SK-N-SH treated with all-trans-retinoic acid at 6 μM for 48 hours (cell line): ENCODE measurements at regions not wholly inside any gene's neighbourhood (a gene's known extent, or its start where the extent isn't known, plus 50 kb on each side); places are given as distances from the start of the nearest gene placed in this dataset.

Source experiments
- CSDC2 ChIP-seq: fragments of 250-450 bp; sonication (Bioruptor Pico); IDR thresholded peaks from 2 replicates; pipeline ENCODE4 v1.5.0; 2020; ENCODE audit warnings: mild to moderate bottlenecking, moderate library complexity
- ESRRG ChIP-seq: fragments of 250-450 bp; sonication (Bioruptor Pico); IDR thresholded peaks from 2 replicates; pipeline ENCODE4 v1.6.1; 2021; ENCODE audit warnings: mild to moderate bottlenecking
- OSR1 ChIP-seq: fragments of 250-450 bp; sonication (Bioruptor Pico); IDR thresholded peaks from 2 replicates; pipeline ENCODE4 v1.8.0; 2022; ENCODE audit warnings: moderate library complexity, mild to moderate bottlenecking, inconsistent platforms
- POU6F1 ChIP-seq: fragments of 250-450 bp; sonication (Bioruptor Pico); IDR thresholded peaks from 2 replicates; pipeline ENCODE4 v1.8.0; 2021; ENCODE audit warnings: low read depth, mild to moderate bottlenecking, moderate library complexity, borderline replicate concordance
- PPARA ChIP-seq: fragments of 250-450 bp; sonication (Bioruptor Pico); IDR thresholded peaks from 2 replicates; pipeline ENCODE4 v1.5.0; 2020; ENCODE audit warnings: mild to moderate bottlenecking, borderline replicate concordance
- RARB ChIP-seq: fragments of 250-450 bp; sonication (Bioruptor Pico); IDR thresholded peaks from 2 replicates; pipeline ENCODE4 v1.8.0; 2021; ENCODE audit warnings: mild to moderate bottlenecking, moderate library complexity
- SNAI2 ChIP-seq: fragments of 250-450 bp; sonication (Bioruptor Pico); IDR thresholded peaks from 2 replicates; pipeline ENCODE4 v1.5.0; 2020; ENCODE audit warnings: mild to moderate bottlenecking, moderate library complexity
- ZFP30 ChIP-seq: fragments of 450-650 bp; formaldehyde crosslinking; IDR thresholded peaks from 2 replicates; pipeline ENCODE4 v1.5.0; 2022; ENCODE audit warnings: mild to moderate bottlenecking, moderate library complexity
- ZNF70 ChIP-seq: fragments of 450-650 bp; formaldehyde crosslinking; IDR thresholded peaks from 2 replicates; pipeline ENCODE4 v1.5.0; 2020; ENCODE audit warnings: mild to moderate bottlenecking, moderate library complexity
- TF ChIP-seq, protein P1 (sequence below): fragments of 250-450 bp; sonication (Bioruptor Pico); IDR thresholded peaks from 2 replicates; pipeline ENCODE4 v1.8.0; 2020; ENCODE audit warnings: mild to moderate bottlenecking, moderate library complexity, borderline replicate concordance
- TF ChIP-seq, protein P2 (sequence below): fragments of 250-450 bp; sonication (Bioruptor Pico); IDR thresholded peaks from 2 replicates; pipeline ENCODE4 v1.5.1; 2020; ENCODE audit warnings: low read depth, mild to moderate bottlenecking, moderate library complexity

DNA sequence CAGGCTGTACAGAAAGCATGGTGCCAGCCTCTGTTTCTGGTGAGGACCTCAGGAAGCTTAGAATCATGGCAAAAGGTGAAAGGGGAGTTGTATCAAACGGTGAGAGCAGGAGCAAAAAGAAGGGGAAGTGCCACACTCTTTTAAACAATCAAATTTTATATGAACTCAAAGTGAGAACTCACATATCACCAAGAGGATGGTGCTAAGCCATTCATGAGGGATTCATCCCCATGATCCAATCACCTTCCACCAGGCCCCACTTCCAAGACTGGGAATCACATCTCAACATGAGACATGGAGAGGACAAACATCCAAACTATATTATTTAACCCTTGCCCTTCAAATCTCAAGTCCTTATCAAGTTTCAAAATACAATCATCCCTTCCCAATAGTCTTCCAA is 836.7 kb downstream of the SLITRK5 start:
- TF ChIP-seq OSR1 (CRISPR knock-in tag) (no peak), ZNF70 (CRISPR knock-in tag) (no peak), POU6F1 (no peak), SNAI2 (no peak), PPARA (CRISPR knock-in tag) (no peak), ZFP30 (CRISPR knock-in tag) (no peak), ESRRG (CRISPR knock-in tag) (no peak), CSDC2 (CRISPR knock-in tag) (no peak), RARB (no peak)
- TF ChIP-seq, protein P1, sequence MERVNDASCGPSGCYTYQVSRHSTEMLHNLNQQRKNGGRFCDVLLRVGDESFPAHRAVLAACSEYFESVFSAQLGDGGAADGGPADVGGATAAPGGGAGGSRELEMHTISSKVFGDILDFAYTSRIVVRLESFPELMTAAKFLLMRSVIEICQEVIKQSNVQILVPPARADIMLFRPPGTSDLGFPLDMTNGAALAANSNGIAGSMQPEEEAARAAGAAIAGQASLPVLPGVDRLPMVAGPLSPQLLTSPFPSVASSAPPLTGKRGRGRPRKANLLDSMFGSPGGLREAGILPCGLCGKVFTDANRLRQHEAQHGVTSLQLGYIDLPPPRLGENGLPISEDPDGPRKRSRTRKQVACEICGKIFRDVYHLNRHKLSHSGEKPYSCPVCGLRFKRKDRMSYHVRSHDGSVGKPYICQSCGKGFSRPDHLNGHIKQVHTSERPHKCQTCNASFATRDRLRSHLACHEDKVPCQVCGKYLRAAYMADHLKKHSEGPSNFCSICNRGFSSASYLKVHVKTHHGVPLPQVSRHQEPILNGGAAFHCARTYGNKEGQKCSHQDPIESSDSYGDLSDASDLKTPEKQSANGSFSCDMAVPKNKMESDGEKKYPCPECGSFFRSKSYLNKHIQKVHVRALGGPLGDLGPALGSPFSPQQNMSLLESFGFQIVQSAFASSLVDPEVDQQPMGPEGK = no peak
- TF ChIP-seq, protein P2, sequence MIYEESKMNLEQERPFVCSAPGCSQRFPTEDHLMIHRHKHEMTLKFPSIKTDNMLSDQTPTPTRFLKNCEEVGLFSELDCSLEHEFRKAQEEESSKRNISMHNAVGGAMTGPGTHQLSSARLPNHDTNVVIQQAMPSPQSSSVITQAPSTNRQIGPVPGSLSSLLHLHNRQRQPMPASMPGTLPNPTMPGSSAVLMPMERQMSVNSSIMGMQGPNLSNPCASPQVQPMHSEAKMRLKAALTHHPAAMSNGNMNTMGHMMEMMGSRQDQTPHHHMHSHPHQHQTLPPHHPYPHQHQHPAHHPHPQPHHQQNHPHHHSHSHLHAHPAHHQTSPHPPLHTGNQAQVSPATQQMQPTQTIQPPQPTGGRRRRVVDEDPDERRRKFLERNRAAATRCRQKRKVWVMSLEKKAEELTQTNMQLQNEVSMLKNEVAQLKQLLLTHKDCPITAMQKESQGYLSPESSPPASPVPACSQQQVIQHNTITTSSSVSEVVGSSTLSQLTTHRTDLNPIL (CRISPR knock-in tag) = no peak
